HL-60 (cell line): ENCODE measurements at regions not wholly inside any gene's neighbourhood (a gene's known extent, or its start where the extent isn't known, plus 50 kb on each side); places are given as distances from the start of the nearest gene placed in this dataset.
"Not testable (repeated sequence)": the region's sequence is repeated elsewhere in the genome, so short reads cannot be mapped to it uniquely, and the experiment has no call there.

ENCODE experiments used
- CTCF ChIP-seq: IDR thresholded peaks from one replicate; pipeline ENCODE4 v1.5.1; 2011; ENCODE audit warnings: low read length, control low read depth, inconsistent platforms; ENCODE audit not compliant: insufficient read depth
- POLR2AphosphoS5 ChIP-seq: IDR thresholded peaks from 2 replicates; pipeline ENCODE4 v1.6.1; 2012; ENCODE audit warnings: low read depth

- not testable (repeated sequence) for TF ChIP-seq CTCF, POLR2AphosphoS5
These were observed 209.5 kb downstream of the SPATA31A6 start for GRCh38 chr9:42392773-42393455.
